DOHH2 (cell line): ENCODE measurements at regions not wholly inside any gene's neighbourhood (a gene's known extent, or its start where the extent isn't known, plus 50 kb on each side); places are given as distances from the start of the nearest gene placed in this dataset.

Source experiments
- H3F3A ChIP-seq: fragments of 200-600 bp; sonication (generic), shearing (Covaris generic); 2 replicates; pipeline ENCODE4 v1.6.0; 2016; ENCODE audit warnings: antibody characterized with exemption, mild to moderate bottlenecking; ENCODE audit not compliant: control insufficient read depth, insufficient read depth
- H3K27ac ChIP-seq: fragments of 200-600 bp; sonication (generic); 2 replicates; pipeline ENCODE4 v1.5.1; 2014; ENCODE audit warnings: low read depth, mild to moderate bottlenecking, low read length, moderate library complexity
- H3K27me3 ChIP-seq: fragments of 200-600 bp; sonication (generic); 2 replicates; pipeline ENCODE4 v1.6.1; 2014; ENCODE audit warnings: mild to moderate bottlenecking, low read length, mixed read lengths; ENCODE audit not compliant: control insufficient read depth
- H3K36me3 ChIP-seq: fragments of 200-600 bp; sonication (generic); 2 replicates; pipeline ENCODE4 v1.6.1; 2014; ENCODE audit warnings: mild to moderate bottlenecking, low read length, moderate library complexity, mixed read lengths; ENCODE audit not compliant: control insufficient read depth
- H3K4me1 ChIP-seq: fragments of 200-600 bp; sonication (generic); 2 replicates; pipeline ENCODE4 v1.6.1; 2014; ENCODE audit warnings: mild to moderate bottlenecking, low read length, mixed read lengths; ENCODE audit not compliant: control insufficient read depth
- H3K4me2 ChIP-seq: fragments of 200-600 bp; sonication (generic); 2 replicates; pipeline ENCODE4 v1.6.0; 2014; ENCODE audit warnings: mild to moderate bottlenecking, low read length, moderate library complexity
- H3K4me3 ChIP-seq: fragments of 200-600 bp; sonication (generic); 2 replicates; pipeline ENCODE4 v1.5.1; 2014; ENCODE audit warnings: mild to moderate bottlenecking, low read length, mixed read lengths
- H3K79me2 ChIP-seq: fragments of 200-600 bp; sonication (generic); 2 replicates; pipeline ENCODE4 v1.6.1; 2014; ENCODE audit warnings: mild to moderate bottlenecking, low read length, mixed read lengths; ENCODE audit not compliant: control insufficient read depth
- H3K9me2 ChIP-seq: fragments of 200-600 bp; sonication (generic); replicated peaks from 2 replicates; pipeline ENCODE4 v1.6.1; 2014; ENCODE audit warnings: mild to moderate bottlenecking, low read length, mixed read lengths; ENCODE audit not compliant: control insufficient read depth
- H3K9me3 ChIP-seq: fragments of 200-600 bp; sonication (generic); 2 replicates; pipeline ENCODE4 v1.6.1; 2014; ENCODE audit warnings: antibody characterized with exemption, low read length, mixed read lengths; ENCODE audit not compliant: control insufficient read depth, insufficient read depth
- H4K20me1 ChIP-seq: fragments of 200-600 bp; sonication (generic); 2 replicates; pipeline ENCODE4 v1.6.0; 2014; ENCODE audit warnings: low read depth, mild to moderate bottlenecking, antibody characterized with exemption, low read length, moderate library complexity; ENCODE audit not compliant: control insufficient read depth, insufficient read depth
- CTCF ChIP-seq: fragments of 200-600 bp; sonication (generic); IDR thresholded peaks from one replicate; pipeline ENCODE4 v1.5.1; 2014; ENCODE audit warnings: antibody characterized with exemption, mild to moderate bottlenecking, low read depth, low read length; ENCODE audit not compliant: poor library complexity, severe bottlenecking
- EZH2phosphoT487 ChIP-seq: fragments of 200-600 bp; sonication (generic); IDR thresholded peaks from 2 replicates; pipeline ENCODE4 v1.6.1; 2017; ENCODE audit warnings: borderline replicate concordance, mild to moderate bottlenecking, antibody characterized with exemption, low read length, moderate library complexity, mixed read lengths

DNA sequence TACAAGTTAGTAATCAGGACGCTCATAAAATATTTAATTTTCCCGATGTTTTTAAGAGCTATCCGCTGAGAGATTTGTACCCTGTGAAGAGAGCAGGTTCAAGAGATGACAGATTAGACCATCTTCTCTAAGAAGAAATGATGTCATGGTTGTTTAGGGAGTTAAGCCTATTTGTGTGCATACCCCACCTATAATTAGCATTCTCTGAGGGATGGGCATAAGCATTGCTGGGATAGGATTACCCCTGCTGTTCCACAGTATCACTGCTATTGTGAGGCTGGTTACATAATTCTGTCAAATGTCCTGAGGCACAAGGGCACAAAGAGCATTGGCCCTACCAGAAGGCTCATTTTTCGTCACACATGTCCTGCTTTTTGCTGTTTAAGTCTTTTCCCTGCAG lies 687.0 kb downstream of the CETN3 start:
- no peak overlapping the region for H3K27ac ChIP-seq
- H3K4me2 ChIP-seq: no peak overlapping the region
- no peaks in the 10 kb centered on the region for H4K20me1 ChIP-seq
- H3K36me3 ChIP-seq: no peaks in the 10 kb centered on the region
- no peaks in the 10 kb centered on the region for H3K79me2 ChIP-seq
- no peak overlapping the region for H3K4me3 ChIP-seq
- no peaks in the 10 kb centered on the region for H3K9me2 ChIP-seq
- no peaks in the 10 kb centered on the region for H3F3A ChIP-seq
- H3K27me3 ChIP-seq: no peaks in the 10 kb centered on the region
- no peaks in the 10 kb centered on the region for H3K9me3 ChIP-seq
- TF ChIP-seq EZH2phosphoT487 (no peak), CTCF (no peak)
- H3K4me1 ChIP-seq: no peaks in the 10 kb centered on the region

GRCh38 chr5:89721931-89722330 lies 687.6 kb downstream of the CETN3 start:
- H3K27me3 ChIP-seq: no peaks in the 10 kb centered on the region
- no peaks in the 10 kb centered on the region for H3K79me2 ChIP-seq
- H3K4me2 ChIP-seq: no peak overlapping the region
- H3F3A ChIP-seq: no peaks in the 10 kb centered on the region
- no peaks in the 10 kb centered on the region for H3K4me1 ChIP-seq
- no peak for TF ChIP-seq CTCF
- no peak for TF ChIP-seq EZH2phosphoT487
- no peaks in the 10 kb centered on the region for H4K20me1 ChIP-seq
- H3K9me3 ChIP-seq: no peaks in the 10 kb centered on the region
- H3K9me2 ChIP-seq: no peaks in the 10 kb centered on the region
- no peaks in the 10 kb centered on the region for H3K36me3 ChIP-seq
- H3K4me3 ChIP-seq: no peak overlapping the region
- H3K27ac ChIP-seq: no peak overlapping the region

- no peaks in the 10 kb centered on the region for H3K9me2 ChIP-seq
- no peaks in the 10 kb centered on the region for H4K20me1 ChIP-seq
- no peaks in the 10 kb centered on the region for H3K9me3 ChIP-seq
- no peak overlapping the region for H3K27ac ChIP-seq
- no peaks in the 10 kb centered on the region for H3K27me3 ChIP-seq
- H3F3A ChIP-seq: no peaks in the 10 kb centered on the region
- H3K4me3 ChIP-seq: no peak overlapping the region
- H3K4me1 ChIP-seq: no peaks in the 10 kb centered on the region
- no peaks in the 10 kb centered on the region for H3K36me3 ChIP-seq
- TF ChIP-seq CTCF (no peak), EZH2phosphoT487 (no peak)
- H3K4me2 ChIP-seq: no peak overlapping the region
- H3K79me2 ChIP-seq: no peaks in the 10 kb centered on the region
These were observed 688.2 kb downstream of the CETN3 start for GRCh38 chr5:89721353-89721752.

DNA sequence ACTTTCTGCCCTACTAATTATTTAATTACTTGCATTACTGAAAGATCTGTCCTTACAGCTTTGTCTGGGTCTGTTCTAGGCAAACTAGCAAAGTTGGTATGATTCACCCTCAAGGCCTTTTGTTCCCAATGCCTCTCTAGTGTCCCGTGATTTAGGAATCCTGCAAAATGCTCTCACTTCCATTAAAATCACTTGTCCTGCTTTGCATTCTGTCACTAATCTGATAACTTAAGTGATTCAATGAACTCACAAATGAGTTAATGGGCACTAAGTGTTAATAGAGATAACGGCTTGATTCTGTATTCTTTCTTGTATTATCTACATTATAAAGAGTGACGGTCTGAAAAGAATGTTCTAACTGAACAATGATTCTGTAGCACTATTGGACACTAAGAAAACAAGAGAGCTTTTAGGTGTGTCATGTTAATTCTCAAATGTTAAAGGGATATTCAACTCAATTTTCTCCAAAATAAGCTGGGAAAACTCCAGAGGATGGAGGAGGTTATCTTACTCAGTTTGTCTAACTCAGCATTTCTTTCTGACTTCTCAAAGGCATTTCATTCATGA lies 697.3 kb downstream of the CETN3 start:
- Histone ChIP-seq H3K4me2 (no peak overlapping the region), H3K4me3 (no peak overlapping the region), H3K4me1 (no peaks in the 10 kb centered on the region), H3F3A (no peaks in the 10 kb centered on the region), H3K9me3 (no peaks in the 10 kb centered on the region), H3K27ac (no peak overlapping the region), H3K36me3 (no peaks in the 10 kb centered on the region), H3K9me2 (no peaks in the 10 kb centered on the region), H4K20me1 (no peaks in the 10 kb centered on the region), H3K27me3 (no peaks in the 10 kb centered on the region), H3K79me2 (no peaks in the 10 kb centered on the region)
- TF ChIP-seq CTCF (no peak), EZH2phosphoT487 (no peak)
